H4 (cell line): ENCODE measurements at regions not wholly inside any gene's neighbourhood (a gene's known extent, or its start where the extent isn't known, plus 50 kb on each side); places are given as distances from the start of the nearest gene placed in this dataset.

Experiments used
- DNase-seq: peaks from one replicate; pipeline ENCODE4 v3.0.0-alpha.2; 2015; ENCODE audit warnings: low spot score

DNA sequence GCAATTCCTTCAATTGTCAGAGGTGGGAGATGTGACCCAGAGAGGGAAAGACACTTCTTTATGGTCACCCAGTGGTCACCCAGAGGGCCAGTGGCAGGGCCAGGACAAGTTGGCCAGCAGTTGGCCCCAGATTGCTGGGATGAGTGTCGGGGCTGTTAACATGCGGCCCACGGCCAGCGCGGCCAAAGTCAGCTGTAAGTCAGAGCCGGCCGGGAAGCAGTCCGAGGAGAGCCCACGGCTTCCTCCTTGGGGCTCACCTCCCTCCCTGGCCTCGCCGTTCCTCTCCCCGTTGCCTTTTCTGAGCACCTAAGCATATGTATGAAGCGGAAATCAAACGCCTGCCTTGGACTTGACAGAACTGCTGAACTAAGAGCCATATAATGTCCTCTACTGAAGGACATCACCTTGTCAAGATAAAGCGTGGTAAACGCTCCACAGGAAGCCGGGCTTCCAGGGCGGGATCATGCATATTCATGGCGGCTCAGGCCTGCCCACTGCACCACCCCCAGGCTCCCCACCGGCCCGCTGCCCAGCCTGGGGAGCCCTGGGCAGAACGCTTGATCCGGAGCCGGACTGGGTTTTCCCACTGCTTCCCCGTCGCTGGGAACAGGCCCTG is 245.4 kb upstream of the POU3F1 start:
- DNase-seq, result no peak

DNA sequence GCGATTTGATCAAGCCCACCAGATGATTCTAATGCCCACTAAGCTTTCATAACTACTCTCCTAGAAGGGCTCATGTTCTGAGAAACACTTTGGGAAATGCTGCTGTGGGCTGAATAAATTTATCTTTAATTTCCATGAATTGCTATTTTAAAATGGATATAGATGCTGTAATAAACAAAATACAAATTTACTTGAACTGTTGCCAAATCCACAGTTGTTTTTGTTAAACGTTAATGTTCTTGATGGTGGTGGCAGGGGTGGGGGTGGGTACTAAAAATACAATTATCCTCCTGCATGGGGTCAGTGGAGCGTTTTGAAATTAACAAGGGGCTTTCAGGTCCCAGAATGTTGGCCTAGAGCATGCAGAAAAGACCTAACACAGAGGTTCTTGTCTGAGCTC is 244.7 kb upstream of the POU3F1 start:
- no peak for DNase-seq

DNA sequence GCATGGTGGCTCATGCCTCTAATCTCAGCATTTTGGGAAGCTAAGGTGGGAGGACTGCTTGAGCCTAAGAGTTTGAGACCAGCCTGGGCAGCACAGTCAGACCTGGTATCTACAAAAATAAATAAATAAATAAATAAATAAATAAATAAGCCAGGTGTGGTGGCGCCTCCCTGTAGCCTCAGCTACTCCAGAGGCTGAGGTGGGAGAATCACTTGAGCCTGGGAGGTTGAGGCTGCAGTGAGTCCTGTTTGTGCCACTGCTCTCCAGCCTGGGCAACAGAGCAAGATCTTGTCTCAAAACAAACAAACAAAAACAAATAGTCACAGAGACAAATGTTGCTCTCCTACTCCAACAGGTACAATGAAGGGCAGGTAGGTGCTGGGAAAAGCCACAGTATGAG is 242.4 kb upstream of the POU3F1 start:
- no peak for DNase-seq

DNA sequence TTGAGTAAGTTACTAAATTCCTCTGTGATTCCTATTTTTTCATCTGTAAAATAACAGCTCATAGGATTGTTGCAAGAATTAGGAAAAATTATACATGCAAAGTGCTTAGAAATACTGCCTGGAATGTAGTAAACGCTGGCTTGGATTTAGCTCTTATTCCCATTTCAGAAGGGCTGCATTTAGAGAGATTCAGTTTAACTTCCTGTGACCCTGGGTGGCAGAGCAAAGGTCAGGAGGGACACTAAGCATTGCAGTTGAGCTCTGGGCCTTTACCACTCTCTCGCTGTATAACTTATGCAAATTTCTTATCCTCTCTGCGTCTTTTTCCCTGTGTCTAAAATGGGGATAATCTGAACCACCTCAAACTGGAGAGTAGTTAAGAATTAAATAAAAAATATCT is 241.0 kb upstream of the POU3F1 start:
- no peak for DNase-seq

DNA sequence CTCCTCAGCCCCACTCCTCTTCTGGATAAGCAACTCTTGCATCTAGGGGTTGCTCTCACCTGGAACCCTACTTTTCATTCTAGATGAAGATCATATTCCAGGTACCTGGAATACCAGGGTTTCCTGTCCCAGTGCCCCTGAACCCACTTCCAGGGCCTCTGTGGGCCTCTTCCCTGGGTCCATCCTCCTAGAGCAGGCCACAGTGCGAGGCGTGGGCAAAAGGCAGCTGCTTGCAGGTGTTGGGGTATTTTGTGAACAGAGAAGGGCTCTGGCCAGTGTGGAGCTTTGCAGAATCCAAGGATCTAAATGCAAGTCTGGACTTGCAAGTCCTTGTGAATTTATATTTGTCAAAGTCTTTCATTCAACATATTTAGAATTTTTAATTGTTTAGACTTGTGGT is 240.4 kb upstream of the POU3F1 start:
- no peak for DNase-seq

DNA sequence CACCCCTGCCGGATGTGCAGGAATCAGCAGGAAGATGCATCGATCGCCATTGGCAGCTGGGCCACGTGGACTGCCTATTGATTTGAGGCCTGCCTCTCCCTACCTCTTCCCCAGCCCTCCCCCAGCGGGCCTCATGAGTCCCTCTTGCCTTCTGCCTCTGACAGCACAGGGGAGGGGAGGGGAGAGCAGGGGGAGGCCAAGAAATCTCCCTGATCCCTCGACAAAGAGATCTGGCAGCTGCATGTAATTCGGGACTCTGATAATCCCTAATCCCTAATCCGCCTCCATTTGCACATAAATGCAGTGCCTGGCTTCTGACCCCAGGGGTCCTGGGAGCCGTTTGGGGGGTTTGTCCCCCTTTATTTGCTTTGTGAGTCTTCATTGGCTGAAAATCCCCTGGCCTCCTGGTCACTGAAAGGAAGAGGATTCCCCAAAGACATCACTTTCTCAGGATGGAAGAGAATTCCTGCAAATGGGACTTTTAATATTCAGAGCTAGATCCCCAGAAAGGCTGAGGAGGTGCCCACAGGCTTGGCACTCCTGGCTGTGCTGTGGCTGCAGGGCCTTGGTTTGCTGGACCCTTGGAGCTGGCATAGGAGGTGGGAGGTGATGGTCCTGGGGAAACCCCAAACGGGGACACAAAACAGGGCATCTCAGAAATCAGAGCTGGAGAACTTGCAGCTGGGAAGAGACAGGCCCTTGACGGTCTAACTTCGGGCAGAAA is 239.4 kb upstream of the POU3F1 start:
- DNase-seq, result no peak

DNA sequence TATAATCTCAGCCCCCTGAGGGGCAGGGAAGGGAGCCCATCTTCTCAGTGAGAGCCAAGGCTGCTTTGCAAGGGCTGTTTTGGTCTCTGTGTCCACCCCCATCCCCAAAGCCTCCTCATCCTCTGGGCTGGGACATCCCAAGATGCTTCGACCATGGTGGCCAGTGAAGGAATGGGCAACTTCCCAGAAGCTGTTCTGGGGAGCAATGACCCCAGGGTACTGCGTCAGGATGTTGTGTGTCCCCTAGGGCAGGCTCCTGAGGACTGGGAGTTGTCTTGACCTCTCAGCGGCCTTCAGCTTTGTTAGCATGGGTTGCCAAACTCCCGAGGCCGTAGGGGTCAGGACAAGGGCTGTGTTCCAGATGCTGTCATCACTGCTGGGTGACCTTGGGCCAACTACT is 238.4 kb upstream of the POU3F1 start:
- no peak for DNase-seq

DNA sequence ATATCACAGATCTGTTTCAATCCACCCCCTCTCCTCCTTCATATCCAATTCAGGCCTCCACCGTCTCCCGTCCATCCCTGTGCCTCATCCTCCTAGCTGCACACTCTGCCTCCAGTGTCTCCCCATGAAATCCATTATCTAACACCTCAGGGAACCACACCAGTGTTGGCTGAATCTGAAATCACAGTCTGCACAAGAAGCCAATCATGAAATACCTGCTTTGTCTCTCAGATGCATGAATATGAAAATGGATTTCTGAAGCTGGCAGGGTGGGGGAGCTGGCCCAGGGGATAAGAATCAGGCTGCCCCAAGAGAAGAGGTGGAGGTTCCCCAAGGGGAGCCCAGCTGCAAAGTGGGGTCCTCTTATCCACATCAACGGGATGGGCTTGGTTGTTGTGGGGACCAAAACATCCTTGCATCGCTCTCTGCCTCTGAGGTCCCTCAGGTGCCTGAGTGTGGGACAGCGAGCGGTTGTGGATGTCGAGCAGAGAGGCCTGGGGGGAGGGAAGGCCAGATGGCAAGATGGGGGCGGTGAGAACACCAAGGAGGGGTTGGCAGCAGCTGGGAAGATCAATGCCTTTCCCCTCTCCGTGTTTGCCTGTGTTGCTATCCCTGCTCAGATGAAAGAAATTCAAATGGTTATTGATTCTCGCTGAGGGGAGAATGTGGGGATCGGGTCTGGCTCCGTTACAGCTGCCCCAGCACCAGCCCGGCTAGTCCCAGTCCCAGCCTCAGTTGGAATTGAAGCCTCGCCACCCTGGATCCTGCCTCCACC is 237.3 kb upstream of the POU3F1 start:
- no peak for DNase-seq

DNA sequence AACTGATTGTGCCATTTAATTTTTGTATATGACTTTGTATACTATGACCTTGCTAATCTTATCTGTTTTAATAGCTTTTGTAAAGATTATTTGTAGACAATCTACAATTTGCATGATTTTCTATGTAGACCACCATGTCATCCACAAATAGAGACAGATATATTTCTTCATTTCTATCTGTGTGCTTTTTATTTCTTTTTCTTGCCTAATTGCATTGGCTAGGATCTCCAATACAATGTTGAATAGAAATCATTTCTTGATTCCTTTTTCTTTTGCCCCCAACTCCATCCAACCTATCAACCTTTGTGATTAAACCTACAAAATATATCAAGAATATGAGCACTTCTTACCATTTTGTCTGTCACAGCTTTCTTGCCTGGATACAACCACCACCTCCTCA is 232.6 kb upstream of the POU3F1 start:
- no peak for DNase-seq

DNA sequence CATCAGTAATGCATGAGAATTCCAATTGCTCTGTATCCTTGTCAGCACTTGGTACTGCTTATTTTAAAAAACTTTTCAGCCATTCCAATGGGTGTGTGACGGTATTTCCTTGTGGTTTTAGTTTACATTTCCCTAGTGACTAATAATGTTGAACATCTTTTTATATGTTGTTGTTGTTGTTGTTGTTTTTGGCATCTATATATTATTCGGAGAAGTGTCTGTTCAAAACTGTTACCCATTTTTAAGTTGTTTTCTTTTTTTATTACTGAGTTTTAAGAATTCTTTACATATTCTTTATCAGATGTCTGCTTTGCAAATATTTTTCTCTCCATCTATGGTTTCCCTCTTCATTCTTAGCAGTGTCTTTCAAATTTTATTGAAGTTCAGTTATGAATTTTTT is 231.1 kb upstream of the POU3F1 start:
- no peak for DNase-seq

DNA sequence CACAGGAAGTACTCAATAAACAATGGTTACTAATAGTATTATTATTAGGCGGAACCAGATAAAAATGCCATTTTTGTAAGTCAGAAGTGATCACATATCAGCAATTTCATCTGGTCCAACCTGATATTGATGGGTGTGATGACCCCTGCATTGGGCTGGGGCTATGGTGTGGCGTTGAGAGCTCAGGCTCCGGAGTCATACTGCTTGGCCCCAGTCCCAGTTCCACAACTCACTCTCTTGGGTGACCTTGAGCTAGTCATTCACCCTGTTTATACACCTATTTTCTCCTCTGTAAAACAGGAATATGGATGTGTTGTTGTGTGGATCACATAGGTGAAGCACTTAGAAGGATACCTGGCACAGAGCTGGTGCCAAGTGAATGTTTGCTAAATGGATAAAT is 229.4 kb upstream of the POU3F1 start:
- no peak for DNase-seq

DNA sequence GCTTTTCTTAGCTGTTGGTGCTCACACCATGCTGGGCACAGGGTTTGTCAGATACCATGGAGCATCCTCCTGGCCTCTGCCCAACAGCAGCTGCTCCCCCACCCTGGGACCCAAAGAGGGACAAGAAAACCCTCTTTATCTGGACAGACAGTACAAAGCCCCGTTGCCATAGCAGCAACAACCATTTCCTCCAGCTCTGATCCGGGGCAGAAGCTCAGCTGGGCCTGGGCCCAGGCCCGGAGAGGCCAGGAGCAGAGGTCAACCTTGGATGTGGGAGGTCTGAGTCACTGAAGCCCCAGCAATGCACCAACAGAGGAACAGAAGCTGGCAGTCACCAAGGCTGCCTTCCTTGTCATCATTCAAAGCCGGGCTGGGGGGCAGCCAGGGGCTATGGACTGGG is 228.4 kb upstream of the POU3F1 start:
- DNase-seq, result no peak

DNA sequence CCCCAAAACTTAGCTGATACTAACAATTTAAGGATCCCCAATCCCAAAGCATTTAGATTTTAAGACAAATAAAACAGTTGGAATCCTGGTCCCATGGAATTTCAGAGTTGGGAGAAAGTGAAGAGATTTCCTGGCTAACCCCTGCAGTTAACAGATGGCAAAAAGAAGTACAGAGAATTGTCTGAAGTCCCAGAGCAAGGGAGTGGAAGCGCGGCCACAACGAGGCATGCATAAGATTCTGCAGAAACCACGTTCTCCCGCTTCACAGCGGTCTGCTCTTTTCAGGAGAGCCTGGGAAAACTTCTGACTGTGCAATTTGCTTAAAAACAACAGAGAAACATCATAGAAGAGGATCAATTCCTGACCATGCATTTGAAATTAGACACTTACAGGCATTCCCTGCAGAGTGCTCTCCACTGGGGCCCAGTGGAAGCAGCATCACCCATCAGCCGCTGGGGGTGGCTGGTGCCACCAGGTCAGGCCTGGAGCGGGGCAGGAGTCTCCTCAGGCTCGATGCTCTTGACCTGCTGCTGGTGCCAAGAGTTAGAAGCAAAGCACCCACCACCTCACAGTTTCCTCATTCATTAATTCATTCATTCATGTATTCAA is 226.7 kb upstream of the POU3F1 start:
- DNase-seq, result no peak

DNA sequence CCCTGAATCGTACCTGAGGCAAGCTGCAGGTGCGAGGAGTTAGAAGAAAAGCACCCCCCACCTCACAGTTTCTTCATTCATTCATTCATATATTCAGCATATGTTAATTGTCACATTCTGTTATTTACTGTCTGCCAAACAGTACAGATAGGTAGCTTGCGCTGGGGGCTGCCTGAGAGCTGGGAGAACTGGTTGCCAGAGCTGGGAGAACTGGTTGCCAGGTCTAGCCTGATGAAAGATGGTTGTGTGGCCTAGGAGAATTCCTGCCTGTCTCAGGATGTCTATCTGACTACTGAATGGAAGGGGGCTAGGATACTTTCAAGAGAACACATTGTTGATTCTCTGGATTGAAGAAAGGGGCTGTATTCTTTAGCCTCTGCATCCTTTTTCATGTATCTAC is 225.9 kb upstream of the POU3F1 start:
- DNase-seq, result no peak

DNA sequence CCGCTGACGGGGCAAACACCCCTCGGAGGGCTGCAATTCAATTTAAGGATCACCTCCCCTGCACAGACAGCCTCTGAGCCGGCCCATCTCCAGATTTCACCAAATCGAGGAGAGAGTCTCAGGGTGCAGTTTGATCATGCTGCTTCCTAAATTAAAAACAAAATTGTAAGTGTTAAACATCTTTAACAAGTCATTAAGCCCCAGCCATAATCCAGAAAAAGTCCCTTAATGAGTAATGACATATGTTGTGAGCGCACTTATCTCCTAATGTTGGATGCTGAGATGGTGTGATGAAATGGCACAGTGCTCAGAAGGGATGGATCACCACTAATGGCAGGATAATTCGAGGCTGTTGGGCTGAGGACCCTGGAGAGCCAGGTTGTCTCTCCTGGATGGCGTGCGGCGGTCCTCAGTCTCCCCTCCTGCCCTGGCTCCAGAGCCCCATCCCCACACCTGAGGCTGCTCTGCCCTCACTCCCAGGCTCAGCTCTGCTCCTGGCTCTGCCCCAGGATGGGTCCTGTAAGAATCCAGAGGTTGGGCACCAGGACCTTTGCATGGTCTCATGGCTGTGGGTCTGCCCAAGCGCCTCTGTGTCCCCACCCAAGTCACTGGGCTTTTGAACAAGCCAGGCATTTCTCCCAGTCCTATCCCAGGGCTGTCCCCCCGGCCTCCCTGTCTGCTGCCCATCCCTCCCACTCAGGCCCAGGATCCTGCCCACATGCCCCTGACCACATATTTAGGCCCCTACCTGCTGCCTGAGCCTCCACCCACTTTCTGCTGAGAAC is 224.4 kb upstream of the POU3F1 start:
- DNase-seq, result no peak

DNA sequence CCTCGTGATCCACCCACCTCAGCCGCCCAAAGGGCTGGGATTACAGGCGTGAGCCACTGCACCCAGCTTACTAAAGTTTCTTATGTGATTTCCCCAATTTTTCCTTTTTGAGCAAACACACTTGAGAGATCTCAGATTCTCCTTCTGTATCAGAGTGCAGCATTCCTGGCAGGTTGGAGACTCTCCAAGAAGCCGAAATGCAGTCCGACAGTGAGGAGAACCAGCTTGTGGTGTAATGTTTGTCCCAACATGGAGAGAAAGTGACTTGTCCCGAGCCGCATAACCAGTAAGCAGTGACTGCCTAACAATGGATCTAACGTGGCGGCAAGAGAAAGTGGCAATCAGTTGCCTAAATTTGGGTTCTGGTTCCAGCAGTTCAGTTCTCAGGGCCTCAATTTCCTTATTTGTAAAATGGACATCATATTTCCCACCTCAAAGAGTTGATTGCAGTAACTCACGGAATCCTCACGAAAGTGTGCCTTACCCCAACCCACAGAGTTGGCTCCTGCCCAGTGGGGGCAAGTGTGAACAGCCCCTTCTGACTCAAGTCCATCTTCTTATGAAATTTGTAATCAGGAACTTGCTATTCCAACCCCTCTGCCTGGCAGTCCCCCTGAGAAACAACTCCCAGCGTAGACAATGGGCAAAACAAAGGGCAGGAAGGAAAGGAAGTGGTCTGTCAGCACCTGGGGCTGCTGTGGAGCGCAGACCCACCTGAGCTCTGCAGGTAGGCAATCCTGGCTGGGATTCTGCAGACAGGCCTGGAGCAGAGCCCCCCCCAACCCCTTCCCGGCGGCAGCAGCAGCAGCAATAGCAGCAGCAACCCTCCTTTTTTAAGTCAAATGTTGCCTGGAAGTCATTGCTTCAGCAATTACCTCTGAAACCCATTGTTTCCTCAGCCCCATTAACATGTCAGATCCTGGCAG is 223.6 kb upstream of the POU3F1 start:
- no peak for DNase-seq

DNA sequence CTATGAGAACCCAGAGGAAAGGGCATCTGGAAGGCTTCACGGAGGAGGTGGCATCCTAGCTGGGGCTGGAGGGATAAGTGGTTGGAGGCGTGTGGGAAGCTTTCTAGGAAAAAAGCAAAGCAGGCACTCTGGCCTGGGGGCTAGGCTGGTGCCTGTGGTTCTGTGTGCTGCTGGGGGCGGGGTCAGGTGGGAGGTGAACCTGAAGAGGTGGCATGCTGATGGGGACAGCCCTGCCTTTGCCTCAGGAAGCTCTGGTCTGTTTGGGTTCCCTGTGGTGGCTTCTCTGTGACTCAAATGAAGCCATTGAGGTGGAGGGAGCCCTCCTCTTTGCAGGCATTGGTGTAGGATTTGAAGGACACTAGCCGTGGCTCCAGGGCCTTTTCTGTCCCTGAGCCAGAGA is 221.6 kb upstream of the POU3F1 start:
- DNase-seq, result no peak

DNA sequence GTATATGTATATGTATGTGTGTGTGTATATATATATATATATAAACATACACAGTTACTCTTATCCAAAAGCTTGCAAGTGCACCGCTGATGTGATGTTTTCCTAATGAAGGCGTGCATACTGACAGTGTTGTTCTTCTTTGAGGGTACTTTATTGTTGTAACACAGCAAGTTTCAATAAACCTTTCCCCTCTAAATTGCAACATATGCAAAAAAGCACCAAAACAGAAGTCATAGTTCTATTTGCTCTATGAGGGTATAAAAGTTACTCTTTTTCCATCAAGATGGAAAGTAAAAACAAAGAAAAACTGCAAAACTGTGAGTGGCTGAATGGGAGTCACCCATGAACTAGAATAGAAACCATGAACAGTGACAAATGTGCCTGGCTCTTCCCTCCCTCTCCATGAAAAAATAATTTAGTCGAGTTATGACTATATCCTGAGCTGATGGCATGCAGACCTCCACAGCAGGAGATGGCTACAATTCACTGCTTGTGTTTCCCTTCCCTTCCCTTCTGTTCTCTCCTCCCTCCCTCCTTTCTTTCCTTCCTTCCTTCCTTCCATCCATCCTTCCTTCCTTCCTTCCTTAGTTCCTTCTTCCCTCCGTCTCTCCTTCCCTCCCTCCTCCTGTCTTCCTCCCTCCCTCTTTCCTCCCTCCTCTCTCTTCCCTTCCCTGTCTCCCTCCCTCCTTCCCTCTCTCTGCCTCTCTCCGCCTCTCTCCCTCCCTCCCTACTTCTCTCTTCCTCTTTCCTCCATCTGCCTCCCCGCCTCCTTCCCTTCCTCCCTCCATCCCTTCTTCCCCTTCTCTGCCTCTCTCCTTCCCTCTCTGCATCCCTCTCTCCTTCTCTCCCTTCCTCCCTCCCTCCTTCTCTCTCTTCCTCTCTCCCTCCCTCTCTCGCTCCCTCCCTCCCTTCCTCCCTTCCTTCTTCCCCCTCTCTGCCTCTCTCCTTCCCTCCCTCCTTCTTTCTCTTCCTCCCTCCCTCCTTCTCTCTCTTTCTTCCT is 220.7 kb upstream of the POU3F1 start:
- no peak for DNase-seq

DNA sequence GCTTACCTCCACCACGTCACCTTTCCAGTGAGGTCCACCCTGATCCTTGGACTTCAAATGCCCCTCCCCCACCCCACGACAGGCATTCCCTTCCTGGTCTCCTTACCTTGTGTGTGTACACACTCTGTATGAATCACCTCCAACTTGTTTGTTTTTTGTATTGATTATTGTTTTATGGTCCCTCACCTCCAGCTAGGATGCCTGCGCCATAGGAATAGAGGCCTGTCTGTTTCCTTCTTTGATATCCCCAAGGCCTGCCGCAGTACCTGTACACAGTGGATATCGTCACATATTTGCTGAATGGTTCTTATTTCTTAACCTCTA is 219.6 kb upstream of the POU3F1 start:
- DNase-seq, result no peak
